NCI-H2081 (cell line): ENCODE measurements at regions not wholly inside any gene's neighbourhood (a gene's known extent, or its start where the extent isn't known, plus 50 kb on each side); places are given as distances from the start of the nearest gene placed in this dataset.
A peak's percentile ranks its signal among the peaks of the same experiment; 100 is the strongest.

Experiments used
- DNase-seq, 2 experiments: peaks; one replicate each; lab custom pipeline; 2025; lab: John Stamatoyannopoulos, UW

DNA sequence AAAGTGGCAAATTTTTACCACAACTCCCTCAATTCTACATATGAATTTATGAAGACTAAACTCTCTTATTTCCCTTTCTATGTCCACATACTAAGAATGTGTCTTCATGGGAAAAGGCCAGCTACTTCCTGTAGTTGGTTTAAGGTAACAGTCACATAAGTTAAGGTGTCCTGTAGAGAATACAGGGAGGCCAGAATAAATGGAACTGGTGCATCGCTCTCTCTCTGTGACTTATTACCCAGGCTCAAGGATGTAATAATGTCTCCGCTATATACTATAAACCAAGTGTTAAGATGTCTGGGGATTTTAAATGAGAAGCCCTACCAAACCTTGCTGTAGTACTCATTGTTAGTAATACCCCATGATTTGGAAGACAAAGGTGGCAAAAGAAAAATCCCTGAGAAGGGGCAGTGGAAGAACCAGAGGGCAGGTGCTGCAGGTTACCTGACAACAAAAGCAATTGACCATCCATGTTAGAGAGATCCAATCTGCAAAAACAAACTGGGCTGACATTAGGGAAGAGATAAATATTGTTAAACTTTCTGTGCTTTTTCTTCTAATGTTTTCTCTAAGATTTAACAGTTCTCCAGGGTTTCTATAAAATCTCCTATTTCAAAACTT is 372.8 kb downstream of the TMX3 start:
- DNase-seq: no peak

DNA sequence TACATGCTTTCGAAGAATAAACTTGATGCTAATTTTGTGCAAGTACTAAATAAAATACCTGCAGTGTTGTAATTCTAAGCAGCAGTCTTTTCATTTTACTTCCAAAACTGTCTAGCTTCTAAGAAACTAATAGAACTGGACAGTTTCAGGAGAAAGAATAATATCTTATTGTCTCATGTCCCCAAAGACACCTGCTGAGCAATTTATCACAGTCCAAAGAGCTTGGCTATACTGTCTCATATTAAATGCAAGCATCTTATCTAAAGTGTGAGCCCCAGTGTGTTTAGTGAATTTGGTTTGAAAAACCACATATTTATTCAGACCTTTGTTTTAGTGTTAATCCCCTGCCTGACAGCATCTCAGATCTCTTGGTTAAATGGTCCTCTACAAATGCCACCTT is 374.3 kb downstream of the TMX3 start:
- DNase-seq: no peak

DNA sequence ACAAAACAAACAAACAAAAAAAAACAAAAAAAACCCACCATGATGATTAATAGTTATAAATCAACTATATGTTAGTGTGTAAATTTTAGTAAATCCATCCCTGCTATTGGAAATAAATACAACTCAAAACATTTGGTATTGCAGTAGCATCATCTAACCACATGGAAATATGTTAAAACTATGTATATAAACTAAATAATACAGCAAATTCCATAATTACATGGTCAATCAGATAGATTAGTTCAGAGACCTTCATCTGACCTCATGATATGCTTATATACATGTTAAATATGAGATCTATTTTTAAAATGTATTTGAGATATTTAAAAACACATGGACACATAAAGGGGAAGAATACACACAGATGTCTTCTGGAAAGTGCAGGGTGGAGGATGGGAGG is 384.2 kb downstream of the TMX3 start:
- DNase-seq: no peak

DNA sequence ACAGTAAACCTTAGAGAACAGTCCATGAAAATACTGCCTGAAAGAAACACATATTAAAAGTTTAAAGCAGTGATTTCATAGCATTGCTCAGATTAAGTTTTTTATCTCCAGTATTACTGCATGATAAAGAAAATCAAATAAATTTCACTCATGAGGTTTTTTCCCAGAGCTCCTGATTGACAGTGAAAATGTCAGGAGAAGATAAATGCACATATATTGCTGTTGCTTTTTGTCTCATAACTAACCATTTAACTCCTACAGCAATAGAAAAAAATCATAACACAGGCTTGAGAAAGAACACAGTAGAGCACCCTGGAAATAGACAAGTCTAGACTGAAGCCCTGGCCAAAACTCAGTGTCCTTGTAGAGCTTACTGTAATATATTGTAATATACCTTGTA is 391.0 kb downstream of the TMX3 start:
- DNase-seq: no peak

DNA sequence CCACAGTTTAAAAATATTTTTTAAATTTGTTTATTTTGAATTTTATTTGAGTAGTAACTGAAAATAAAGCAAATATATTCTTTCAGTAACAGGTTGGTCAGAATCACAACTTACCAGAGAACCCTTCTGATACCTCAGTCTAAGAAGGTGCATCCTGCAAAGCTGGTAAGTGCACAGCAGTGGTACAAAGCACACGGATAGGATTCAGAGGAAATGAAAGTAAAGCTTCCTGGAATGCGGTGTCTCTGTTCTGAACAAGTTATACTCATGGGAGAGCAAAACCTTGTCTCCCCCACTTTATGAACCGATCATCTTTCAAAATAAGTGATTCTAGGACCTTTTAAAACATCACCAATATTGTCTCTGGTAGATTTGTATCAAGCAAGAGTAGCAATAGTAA is 398.3 kb downstream of the TMX3 start:
- DNase-seq: no peak

DNA sequence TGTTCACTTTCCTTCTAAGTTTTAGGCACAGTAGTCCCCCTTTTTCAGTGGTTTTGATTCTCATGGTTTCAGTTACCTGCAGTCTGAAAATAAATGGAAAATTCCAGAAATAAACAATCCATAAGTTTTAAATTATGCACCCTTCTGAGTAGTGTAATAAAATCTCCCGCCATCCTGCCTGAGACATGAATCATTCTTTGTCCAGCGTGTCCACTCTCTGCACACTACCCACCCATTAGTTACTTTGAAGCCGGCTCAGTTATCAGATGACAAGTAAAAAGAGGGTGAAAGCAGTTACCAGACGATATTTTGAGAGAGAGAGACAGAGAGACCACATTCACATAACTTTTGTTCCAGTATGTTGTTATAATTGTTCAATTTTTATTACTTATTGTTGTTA is 400.5 kb downstream of the TMX3 start:
- no peak for DNase-seq

DNA sequence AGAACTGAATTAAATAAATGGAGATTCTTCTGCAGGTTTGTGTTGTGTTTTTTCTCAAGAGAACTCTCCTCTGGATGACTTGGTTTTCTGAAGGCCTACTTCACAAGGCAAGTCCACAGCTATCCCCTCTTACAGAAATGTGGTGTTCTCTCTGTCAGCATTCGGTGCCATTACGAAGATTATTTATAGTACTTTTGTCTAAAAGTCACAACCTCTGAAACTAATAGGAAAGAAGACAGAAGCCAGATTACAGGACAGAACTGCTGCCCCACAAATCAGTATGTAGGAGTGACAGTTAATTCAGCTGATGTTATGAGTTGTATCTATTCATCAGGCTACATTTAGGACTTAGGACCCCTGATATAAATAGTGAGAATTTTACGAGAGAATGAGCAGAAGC is 413.5 kb downstream of the TMX3 start:
- no peak for DNase-seq

DNA sequence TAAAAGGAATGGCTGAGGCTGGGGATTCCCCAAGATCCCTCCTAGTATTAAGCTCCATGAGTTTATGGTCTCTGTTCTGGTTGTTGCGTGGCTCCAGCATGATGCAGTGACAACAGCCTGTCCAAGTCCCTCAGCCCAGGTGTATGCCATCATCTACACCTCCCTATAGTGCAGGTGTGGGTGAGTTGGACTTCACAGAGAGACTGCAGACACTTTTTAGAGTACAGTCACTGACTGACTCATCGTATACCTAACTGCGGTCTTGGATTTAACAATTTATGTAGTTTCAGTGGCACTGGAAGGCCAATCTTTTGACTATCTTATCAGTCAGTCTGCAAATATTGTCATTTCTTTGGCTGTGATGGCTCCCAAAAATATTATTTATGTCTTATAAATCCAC is 415.0 kb downstream of the TMX3 start:
- DNase-seq: no peak

DNA sequence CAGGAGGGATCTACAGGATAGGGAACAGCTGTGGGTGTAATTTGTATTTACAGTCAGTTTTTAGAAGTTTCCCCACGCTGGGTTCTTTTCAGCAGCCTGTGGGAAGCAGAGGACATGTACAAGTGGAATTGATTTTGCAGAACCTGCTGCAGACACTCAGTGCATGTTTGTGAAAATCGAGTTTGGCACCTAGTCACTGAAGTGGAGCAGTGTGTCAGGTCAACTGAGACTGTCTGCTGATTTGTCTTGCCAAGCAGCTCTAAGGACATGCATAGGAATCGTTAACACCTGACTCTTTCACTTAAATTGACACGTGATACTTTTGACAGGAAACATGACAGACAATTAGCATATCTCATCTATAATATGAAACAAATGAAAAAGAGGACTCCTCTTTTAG is 416.6 kb downstream of the TMX3 start:
- peak in 1 of 2 experiments; percentile 5 for DNase-seq

DNA sequence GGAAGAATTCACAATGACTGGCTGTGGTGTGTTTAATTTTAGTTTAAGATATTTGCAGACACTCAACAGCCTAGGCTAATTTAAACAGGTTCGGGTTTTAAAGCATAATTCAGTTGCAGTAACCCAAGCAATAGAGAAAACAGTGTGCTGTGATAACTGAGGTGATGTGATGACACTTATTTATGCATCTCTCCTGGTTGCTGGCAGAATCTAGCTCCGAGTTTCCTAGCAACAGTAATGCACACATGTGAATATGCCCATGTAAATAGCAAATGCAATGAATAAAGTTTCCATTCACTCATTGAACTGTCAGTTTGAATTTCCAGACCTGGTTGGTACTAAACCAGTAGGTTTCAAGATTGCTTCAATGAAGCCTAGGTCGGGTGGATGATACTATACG is 426.5 kb downstream of the TMX3 start:
- peak in 1 of 2 experiments; percentile 17 for DNase-seq

DNA sequence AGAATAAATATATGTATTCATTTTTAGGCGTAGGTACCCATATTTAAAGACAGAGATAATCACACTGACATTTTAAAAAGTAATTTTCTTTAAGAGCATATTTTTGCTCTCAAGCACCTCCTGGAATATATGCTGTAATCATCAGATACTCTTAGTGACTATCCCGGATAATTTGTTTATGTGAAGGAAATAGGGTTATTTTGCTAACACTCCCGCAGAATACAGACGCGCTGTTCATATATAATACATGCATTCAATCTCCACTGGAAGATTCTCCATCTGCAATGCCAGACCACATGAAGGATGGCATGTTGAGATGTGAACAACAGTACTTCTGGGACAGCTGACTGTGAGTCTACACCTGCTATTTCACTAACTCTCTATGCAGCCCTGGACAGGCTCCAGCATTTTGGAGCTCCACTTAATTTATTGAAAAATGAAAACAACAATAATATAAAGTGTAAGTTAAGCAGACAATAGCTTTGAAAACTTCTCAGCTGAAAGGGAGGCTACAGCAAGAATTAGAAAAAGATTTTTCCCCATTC is 430.6 kb downstream of the TMX3 start:
- DNase-seq: no peak

DNA sequence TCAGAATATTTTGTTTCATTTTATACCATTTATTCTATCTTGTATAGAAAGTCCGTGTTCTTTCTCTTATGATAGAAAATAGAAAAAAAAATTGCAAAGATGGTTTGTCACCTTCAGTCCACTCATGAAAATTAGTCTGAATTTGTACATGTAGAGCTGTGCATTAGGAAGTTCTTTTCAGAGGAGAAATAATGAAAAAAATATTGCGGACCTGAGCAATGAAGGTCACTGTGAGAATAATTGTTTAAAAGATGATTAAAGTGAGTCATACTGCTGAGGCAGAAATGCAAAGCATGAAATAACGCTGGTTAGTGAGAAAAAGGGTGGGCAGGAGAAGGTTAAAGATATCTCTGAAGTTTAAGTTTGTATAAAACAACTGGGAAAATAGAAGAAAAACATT is 431.1 kb downstream of the TMX3 start:
- DNase-seq: no peak

DNA sequence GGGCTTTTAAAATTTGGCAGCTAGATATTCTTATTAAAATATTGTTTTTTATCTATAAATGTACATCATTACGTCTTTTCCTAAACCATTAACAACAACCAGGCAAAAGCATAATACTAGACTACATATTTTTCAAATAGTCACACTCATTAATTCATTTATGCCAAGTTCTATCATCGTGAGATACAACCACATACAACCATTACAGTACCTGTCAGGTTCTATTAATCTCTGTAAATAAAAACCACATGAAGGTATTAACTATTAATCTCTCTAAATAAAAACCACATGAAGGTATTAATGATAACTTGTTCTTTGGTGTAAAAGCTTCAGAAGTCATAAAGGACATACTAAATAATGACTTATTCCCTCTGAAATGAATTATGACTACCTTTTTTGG is 432.7 kb downstream of the TMX3 start:
- no peak for DNase-seq

DNA sequence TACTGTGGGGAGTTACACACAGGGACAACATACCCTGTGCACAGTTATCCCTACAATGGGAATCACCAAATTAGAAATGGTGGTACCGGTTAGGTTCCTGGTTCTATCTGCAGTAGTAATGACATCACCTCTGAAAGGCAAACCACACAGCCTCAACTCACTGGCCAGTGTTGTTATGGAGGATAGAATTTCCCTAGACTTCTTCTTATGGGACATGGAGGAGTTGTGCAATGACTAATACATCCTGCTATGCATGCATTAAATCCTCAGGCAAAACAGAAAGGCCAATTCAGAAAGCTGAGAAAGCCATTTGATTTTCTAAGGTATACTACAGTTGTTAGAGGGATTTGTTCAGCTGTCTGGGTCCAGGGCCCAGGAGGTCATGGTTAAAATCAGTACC is 439.3 kb downstream of the TMX3 start:
- no peak for DNase-seq

DNA sequence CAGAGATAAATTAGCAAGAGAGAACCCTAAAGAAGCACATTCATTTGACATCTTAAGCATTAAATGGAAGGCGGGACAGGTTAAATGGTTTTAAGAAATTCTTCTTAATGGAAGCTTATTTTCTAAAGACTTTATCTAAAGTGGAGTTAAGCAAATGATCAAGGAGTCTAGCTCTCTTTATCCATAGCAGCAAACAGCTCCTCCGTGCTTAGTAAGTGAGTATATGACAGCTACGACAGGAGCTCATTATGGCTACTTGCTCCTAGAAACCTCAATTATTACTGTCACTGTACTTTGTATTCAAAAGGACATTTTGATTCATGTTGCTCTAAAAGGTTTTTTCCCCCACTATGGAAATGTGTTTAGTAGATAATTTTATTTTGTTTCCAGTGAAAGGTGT is 444.9 kb downstream of the TMX3 start:
- no peak for DNase-seq

DNA sequence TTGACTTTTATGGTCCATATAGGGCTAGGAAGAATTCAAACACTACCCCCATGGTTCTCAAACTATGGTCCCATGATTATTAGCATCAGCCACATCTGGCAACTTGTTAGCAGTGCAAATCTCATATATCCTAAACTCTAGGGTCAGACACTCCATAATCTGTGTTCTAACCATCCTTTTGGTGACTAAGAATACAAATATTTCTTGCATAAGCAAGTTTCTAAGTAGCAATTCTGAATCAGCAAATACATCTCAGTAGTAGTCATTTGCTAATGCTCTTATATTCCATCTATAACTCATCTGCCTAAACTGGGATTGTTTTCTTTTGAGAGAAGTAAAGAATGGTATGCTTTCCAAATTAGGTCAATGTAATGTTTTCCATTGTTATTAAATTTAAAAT is 447.3 kb downstream of the TMX3 start:
- DNase-seq: no peak

DNA sequence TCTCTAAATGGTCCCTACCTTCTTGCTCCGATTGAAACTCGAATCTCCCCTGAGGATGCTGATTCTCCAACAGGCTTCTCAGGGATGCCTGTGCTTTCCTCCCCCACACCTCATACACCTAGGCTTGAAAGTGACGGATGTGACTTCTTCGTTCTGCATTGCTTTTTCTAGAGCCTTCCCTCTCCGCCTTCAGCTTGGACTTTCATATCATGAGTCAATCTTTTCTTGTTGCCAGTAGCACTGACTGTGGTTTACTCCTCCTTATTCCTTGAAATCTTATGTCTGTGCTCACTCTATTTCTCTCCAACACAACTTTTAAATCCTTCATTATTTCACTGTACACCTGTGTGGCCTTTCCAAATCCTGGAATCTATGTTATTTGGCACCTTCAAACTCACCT is 451.4 kb downstream of the TMX3 start:
- DNase-seq: no peak

DNA sequence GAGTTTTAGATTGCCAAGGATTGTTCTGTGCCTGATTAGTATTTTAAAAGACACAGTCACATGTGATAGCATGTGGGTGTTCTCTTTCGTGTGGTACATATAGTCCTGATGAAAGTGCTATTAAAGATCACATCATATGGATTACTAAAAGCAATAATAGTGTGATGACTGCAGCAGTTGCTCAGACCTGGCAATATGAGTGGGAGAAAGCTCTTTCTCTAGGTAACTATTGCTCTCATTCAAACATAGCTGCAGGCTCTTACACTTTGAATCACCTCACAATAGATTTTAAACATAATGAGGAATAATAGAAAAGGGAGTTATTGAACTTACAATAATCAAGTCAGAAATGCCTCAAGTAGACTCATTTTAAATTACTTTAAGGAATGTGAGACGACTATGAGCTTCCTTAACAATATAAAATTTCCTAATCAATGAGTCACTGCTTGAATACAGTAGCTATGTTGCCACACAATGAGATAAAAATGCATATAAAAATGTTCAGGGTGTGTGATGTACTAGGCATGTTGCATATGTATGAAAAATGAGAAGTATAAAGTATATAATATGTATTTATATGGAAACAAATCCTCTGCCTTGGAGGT is 452.1 kb downstream of the TMX3 start:
- DNase-seq: no peak

DNA sequence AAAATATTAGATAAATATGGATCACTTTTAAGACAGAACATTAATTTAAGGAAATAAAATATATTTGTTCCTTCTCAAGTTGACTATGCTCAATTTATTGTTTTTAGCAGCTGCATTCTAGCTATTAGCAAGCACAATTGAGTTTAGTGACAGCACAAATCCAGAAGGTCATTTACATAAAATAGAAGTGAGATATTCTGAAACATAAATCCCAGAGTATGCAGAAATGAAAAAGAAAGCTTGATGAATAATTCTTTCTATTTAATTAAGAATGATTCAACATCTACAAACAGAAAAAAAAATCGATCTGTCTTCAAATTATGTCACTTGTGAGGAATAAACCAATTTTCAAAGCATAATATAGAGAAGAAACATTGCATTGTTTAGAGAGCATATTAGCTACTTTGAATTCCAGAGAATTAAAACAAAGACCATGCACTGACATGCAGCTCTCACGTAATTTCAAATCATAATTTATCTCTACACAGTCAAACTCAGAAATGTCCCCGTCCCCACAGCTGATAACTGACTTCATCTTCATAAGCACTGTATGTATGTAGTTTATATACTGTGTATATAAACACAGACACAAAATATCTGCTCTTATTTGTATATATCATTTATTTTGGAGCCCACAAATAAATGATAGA is 458.4 kb downstream of the TMX3 start:
- DNase-seq: no peak

DNA sequence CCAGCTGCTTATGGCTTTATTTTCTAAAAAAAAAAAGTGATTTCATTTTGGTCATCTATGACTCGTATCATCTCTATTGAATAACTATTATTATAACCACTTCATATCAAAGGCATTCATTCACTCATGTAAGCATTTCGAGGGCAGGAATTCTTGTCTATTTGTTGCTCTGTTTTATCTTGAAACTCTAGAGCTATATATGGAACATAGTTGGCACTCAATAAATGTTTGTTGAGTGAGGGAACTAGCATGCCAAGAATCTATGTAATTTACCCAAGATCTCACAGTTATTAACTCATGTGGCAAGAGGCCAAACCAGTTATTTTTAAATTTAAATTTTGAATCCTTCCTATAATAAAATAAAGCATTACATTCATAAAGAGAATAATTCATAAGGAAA is 470.1 kb downstream of the TMX3 start:
- no peak for DNase-seq

DNA sequence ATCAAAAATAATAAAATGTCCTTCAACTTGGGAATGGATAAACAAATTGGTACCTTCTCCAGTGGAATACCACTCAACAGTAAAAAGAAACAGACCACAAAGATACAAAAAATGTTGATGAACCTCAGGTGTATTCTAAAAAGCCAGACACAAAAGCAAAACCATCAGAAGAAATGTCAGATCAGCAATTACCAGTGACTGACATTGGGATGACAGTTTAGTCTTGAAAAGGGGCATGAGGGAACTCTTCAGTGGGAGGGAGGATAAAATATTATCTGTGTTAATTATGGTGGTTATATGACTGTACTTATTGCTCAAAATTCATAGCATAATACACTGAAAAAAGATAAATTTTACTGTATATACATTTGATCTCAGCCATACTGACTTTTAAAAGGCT is 473.0 kb downstream of the TMX3 start:
- DNase-seq: no peak

DNA sequence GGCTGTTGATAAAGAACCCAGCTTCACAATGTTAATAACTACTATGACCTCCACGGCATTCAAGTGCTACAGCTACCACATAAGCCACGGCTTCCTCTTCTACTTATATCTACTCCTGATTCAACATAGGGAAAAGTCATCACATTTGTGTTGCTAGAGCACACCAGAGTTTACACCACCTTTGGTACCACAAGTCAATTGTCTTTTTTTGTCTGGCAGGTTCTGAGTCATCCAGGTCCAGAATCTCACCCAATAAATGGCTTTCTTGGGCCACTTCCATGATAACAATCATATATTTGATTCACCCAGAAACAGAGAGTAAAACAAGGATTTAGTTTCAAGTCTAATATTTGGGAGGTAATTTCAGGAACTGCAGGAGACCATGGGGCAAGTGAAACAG is 480.2 kb downstream of the TMX3 start:
- no peak for DNase-seq

DNA sequence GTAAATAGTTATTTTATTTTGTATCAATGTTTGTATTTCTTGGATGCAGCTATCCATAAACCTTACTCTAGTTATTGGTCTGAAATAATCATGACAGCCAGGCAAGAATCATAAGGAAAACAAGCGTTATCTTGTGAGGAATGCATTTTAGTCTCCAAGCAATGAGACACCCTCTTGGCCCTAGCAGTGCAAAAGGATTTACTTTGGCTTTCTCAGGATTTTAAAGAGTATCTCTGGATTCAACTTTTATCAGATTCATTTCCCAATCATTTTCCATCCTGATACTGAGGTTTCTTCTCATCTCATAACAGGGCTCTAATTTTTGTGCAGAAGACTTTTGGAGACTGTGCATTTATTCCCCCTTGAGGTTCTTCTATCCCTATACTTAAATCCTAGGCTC is 480.8 kb downstream of the TMX3 start:
- no peak for DNase-seq

DNA sequence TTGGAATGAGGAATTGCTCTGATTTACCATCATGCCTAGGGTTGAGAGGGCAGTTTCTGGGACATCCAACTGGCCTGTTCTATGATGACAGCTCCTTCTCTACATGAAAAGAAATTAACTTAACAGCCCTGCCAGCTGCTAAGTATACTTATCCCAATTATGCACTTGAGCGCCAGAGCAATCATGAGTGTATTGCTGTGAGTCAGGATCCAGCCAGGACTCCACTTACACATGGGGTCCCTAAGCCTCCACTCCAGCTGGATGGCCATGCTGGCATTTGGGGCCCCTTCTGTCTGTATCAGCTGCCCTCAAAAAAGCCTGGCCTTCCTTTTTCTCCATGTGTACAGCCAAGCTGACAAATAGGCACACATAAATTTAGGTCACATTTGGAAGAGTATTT is 481.9 kb downstream of the TMX3 start:
- peak; percentile 12 to 62 for DNase-seq
